ENCODE measurements at regions not wholly inside any gene's neighbourhood (a gene's known extent, or its start where the extent isn't known, plus 50 kb on each side); places are given as distances from the start of the nearest gene placed in this dataset.

DNA sequence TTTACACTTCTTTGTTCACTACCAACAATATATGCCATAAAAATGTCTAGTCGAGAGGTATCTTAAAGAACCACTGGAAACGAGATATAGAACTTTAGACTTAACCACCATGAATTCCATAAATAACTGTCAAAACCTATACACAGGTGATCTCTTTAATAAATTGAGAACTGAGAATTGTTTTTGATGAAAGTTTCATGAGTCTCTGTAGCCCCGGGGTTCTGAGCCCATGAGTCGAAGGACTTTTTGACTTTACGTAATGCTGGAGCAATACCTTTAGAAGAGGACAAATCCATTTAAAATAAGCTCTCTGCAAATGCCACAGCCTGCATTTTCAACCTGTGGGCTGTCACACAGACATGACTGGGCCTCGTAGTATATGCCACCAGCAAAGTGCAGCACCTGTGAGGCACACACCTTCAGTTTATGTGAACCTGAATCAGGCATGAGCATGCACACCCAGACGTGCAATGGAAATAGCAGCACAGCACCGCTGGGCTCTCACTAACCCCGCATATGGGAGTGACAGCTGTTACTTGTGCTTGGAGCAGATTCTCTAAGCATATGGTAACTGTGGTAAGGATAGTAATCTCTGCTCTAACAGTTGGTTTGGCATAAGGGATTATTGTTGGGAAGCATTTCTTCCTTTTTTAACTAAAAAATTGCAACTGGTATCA is 383.2 kb downstream of the SOCS6 start:
- no peaks in the 10 kb centered on the region for H3K4me1 ChIP-seq
- H3K4me3 ChIP-seq: no peak overlapping the region
- H3K36me3 ChIP-seq: no peaks in the 10 kb centered on the region
- DNase-seq (no peak), ATAC-seq (no peak)
- no peaks in the 10 kb centered on the region for H3K9me3 ChIP-seq
- H3K27ac ChIP-seq: no peak overlapping the region
- H3K27me3 ChIP-seq (ENCODE audit: low read depth): no peaks in the 10 kb centered on the region
- intact Hi-C loops (cut with DNase I): no loop called here
- TF ChIP-seq, protein P1, sequence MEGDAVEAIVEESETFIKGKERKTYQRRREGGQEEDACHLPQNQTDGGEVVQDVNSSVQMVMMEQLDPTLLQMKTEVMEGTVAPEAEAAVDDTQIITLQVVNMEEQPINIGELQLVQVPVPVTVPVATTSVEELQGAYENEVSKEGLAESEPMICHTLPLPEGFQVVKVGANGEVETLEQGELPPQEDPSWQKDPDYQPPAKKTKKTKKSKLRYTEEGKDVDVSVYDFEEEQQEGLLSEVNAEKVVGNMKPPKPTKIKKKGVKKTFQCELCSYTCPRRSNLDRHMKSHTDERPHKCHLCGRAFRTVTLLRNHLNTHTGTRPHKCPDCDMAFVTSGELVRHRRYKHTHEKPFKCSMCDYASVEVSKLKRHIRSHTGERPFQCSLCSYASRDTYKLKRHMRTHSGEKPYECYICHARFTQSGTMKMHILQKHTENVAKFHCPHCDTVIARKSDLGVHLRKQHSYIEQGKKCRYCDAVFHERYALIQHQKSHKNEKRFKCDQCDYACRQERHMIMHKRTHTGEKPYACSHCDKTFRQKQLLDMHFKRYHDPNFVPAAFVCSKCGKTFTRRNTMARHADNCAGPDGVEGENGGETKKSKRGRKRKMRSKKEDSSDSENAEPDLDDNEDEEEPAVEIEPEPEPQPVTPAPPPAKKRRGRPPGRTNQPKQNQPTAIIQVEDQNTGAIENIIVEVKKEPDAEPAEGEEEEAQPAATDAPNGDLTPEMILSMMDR (IDR thresholded peaks at IDR 0.05): no peak

DNA sequence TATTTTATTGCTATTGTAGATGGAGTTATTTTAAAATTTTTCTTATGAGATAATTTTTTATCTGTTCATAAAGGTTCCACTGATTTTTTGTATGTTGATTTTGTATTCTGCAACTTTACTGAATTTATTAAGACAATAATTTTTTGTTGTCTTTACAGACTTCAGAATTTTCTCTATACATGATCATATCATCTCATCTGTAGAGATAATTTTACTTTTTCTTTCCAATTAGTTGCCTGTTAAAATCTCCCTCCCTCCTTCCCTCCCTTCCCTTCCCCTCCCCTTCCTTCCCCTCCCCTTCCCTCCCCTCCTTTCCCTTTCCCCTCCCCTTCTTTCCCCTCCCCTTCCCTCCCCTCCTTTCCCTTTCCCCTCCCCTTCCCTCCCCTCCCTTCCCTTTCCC is 378.1 kb downstream of the SOCS6 start:
- intact Hi-C loops (cut with DNase I): no loop called here
- no peak for ATAC-seq
- Histone ChIP-seq H3K27me3 (ENCODE audit: low read depth) (no peaks in the 10 kb centered on the region), H3K4me3 (no peak overlapping the region), H3K9me3 (peaks cover 2% of the 10 kb centered on the region), H3K27ac (no peak overlapping the region), H3K4me1 (no peaks in the 10 kb centered on the region), H3K36me3 (no peaks in the 10 kb centered on the region)
- TF ChIP-seq, protein P1 (IDR thresholded peaks at IDR 0.05): no peak
- no peak for DNase-seq

DNA sequence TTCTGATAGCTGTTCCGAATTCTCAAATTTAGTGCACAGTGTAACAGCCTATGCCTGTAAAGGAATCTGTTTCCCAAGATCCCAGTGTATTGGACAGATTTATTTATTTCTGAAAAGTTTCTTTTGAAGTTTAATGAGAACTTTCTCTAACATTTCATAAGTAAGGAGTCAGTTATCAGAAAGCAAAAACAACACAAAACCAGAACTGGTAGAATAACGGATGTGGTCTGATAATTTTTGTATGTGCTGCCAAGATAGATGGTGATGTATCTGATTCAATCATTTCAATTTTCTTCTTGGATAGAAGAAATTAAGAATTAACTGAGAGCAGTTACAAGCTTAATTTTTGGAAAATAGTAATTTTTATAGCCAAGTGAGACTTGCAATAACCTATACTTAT is 374.3 kb downstream of the SOCS6 start:
- Histone ChIP-seq H3K4me1 (no peaks in the 10 kb centered on the region), H3K27me3 (ENCODE audit: low read depth) (no peaks in the 10 kb centered on the region), H3K4me3 (no peak overlapping the region), H3K9me3 (peaks cover 2% of the 10 kb centered on the region), H3K36me3 (no peaks in the 10 kb centered on the region), H3K27ac (no peak overlapping the region)
- intact Hi-C loops (cut with DNase I): no loop called here
- TF ChIP-seq, protein P1 (IDR thresholded peaks at IDR 0.05): no peak
- DNase-seq (no peak), ATAC-seq (no peak)

DNA sequence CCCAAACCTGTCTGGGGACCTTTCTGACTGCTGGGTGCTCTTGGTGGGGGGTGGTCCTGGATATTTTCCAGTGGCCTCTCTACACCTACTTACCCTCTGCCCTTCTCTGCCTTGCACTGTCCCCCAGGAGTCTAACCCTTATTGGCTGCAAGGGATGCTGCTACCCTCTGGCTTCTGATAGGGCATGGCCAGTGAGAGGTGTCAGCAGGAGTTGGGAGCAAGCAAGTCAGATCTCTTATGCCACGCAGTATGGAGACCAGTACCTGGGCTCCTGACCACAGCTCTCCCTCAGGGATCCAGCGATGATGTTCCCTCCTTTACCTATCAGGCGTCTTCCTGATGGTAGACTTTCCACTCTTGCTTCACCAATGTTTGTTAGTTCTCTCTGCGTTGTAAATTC is 373.7 kb downstream of the SOCS6 start:
- Histone ChIP-seq H3K27ac (no peak overlapping the region), H3K9me3 (peaks cover 2% of the 10 kb centered on the region), H3K4me3 (no peak overlapping the region), H3K36me3 (no peaks in the 10 kb centered on the region), H3K27me3 (ENCODE audit: low read depth) (no peaks in the 10 kb centered on the region), H3K4me1 (no peaks in the 10 kb centered on the region)
- TF ChIP-seq, protein P1 (IDR thresholded peaks at IDR 0.05): no peak
- intact Hi-C loops (cut with DNase I): no loop called here
- no peak for ATAC-seq
- no peak for DNase-seq

DNA sequence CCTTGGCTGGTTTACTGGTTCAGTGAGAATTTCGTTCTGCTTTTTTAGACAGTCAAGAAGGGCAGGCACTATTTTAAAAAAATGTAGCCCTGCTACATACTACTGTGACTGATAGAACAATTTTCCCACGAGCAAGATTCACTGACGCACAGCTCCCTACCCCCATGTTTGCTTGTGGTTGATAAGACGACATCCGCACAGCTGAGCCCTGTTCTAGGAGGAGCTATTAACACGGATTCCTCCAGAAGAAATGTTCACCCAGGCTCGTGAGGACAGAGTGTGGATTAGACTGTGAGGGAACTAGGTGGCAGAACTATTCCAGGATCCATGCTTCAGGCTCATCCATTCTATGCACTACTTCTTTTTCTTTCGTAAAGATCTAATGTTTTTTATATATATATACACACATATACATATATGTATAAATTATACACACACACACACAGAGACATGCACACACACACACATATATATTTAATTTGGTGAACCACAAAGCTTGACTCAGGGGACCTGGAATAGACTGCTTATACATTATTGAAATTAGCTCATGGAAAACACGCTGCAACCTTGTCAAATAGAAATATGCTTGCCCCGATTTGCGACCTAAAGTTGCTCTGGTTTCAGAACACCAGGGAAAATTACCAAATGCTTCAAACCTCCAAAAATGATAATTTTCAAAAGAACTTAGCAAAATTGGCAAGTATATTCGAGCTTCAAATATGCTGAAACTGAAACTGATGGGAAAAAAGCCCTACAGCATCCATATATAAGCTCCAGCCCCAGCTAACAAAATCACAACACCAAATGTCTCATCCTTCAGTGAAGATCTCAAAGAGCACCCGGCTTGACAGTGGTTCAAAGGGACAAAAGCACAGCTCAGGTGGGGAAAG is 370.4 kb downstream of the SOCS6 start:
- Histone ChIP-seq H3K36me3 (no peaks in the 10 kb centered on the region), H3K4me1 (no peaks in the 10 kb centered on the region), H3K4me3 (no peak overlapping the region), H3K9me3 (no peaks in the 10 kb centered on the region), H3K27ac (no peak overlapping the region), H3K27me3 (ENCODE audit: low read depth) (no peaks in the 10 kb centered on the region)
- peak in 1 of 2 donors; percentile 19 for ATAC-seq
- TF ChIP-seq, protein P1 (IDR thresholded peaks at IDR 0.05): no peak
- intact Hi-C loops (cut with DNase I): no loop called here
- DNase-seq: no peak

Measured in lower lobe of right lung (tissue), 2 donors.